ENCODE measurements at regions not wholly inside any gene's neighbourhood (a gene's known extent, or its start where the extent isn't known, plus 50 kb on each side); places are given as distances from the start of the nearest gene placed in this dataset.

DNA sequence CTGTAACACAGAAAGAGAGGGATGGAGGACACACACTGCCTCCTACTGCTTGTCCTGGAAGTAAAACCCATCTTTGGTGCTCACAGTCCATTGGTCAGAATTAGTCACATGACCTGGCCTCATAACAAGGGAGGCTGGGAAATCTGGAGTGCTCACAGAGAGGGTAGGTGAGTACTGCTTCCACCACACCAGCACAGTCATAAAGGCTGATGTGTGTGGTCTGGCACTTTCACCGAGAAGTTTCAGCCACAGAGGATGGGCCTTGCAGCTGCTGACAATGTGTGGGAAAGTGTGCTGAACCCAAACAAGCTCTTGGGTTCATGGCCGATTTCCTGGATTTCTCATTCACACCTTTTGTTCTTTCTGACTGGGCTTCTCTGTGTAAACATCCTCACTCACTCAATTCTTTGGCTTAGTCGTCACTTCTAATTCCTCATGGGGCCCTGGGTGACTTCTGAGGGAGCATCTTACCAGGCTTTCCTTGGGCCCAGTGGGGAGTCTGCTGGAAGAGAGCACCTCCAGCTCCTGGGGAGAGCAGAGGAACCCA, 100.7 kb downstream of the ASB7 start:
- peak; percentile 78 for DNase-seq (ENCODE audit: low read depth)

DNA sequence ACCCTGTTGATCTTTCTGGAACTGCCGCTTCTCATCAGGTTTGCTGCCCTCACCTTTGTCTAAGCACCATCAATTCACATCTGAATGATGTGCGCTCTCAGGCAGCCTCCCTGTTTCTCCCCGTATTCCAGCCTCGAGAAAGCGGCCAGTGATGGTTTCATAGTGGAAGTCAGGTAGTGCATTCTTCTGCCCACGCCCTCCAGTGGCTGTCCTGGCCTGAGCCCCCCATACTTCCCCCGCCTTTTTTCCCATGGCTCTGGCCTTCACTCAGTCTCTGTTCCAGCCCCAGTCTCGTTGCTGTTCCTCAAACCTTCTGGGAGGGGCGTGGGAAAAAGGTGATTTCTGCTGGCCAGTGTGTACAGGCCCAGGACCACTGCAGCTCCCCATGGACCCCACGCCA, 101.3 kb downstream of the ASB7 start:
- no peak for DNase-seq (ENCODE audit: low read depth)

DNA sequence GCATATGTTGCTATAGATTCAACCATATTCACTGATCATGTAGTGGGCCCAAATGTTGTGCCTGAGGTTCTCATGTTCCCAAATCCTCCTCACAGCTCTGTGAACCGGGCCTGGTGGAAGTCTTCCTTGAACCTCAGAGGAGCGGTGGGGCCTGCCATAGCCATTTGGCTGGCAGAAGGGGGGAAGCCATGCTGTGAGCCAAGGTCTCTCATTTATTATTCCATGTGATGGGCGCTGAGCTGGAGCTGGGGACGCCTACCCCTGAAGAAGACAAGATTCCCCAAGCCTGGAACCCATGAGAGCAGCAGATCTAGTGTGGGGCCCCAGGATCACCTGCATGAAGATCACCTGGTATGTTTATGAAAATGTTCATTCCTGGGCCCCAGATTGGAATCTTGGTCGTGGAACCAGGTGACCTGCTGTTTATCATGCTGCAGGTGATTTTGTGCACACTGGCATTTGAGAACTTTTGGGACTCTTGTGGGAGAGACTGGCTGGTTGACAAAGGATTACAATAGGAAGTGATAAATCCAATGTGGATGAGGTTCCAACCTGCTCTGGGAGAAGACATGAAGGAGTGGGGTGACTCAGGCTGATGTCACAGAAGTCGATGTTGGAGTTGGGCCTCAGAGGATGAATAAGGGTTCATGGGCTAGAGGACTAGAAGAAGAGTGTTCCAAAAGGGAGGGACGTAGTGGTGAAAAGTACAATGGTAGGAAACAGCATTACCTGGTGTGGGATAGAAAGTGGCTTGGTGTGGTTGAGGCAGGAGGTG, 102.1 kb downstream of the ASB7 start:
- DNase-seq (ENCODE audit: low read depth): peak; percentile 80

- no peak for DNase-seq (ENCODE audit: low read depth)
These were observed 102.7 kb downstream of the ASB7 start for GRCh38 chr15:100705065-100705464.

DNA sequence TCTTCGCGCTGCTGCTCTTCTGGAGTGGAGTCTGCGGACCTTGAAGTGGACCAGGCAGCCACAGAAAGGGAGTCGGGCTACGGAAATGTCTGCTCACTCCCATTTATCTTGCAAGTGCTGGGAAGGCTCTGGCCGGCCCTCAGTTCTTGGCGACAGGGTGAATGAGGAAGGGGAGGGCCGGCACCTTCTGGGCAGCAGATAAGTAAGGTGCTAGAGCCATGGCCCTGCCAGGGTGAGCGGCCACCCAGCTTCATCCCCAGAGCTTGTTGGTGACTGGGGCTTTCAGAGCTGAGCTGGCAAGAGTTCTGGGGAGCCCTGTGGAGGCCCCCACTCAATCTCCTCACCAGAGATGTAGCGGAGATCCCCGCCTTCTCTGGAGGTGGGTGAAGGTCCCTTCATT, 103.5 kb downstream of the ASB7 start:
- DNase-seq (ENCODE audit: low read depth): no peak

DNA sequence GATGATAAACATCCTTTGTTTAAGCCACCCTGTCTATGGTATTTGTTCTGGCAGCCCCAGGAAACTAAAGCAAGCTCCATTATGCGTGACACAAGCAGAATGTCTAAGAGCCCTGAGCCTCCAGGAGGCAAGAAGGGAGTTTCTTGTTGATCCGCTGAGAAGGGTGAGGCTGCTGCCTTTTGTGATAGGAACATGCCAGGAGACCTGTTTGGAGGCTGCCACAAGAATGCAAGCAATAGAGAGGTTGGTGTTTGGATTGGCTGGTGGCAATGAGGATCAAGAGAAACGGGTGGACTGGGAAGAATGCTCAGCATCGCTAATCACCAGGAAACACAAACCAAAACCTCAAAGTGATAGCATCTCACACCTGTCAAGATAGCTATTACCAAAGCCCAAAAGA, 104.8 kb downstream of the ASB7 start:
- no peak for DNase-seq (ENCODE audit: low read depth)

DNA sequence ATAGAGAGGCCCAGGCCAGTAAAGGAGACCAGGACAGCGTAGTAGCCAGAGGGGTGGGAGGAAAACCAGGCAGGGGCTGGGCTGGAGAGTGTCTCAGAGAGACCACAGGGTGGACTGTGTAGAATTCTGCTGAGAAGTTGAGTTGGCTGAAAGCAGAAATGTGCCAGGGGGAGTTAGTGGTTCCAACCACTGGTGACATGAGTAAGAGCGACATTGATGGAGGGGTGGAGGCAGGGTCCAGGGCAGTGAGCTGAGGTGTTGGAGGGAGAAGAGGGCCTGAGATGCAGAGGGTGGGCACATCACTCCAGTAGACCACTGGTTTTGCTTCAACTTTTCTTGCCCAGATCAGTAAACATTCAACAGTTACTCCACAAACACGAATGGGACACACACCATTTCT, 106.5 kb downstream of the ASB7 start:
- no peak for DNase-seq (ENCODE audit: low read depth)

DNA sequence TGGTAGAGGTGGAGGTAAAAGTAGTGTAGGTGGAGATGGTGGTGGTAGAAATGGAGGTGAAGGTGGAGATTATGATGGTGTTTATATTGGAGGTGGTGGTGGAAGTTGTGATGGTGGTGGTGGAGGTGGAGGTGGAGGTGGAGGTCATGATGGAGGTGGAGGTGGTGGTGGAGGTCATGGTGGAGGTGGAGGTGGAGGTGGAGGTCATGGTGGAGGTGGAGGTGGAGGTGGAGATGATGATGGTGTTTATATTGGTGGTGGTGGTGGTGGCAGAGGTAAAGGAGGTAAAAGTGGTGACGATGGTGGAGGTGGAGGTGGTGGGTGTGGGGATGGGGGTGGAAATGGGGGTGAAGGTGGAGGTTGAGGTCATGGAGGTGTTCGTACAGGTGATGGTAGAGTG, 107.8 kb downstream of the ASB7 start:
- DNase-seq (ENCODE audit: low read depth): no peak

DNA sequence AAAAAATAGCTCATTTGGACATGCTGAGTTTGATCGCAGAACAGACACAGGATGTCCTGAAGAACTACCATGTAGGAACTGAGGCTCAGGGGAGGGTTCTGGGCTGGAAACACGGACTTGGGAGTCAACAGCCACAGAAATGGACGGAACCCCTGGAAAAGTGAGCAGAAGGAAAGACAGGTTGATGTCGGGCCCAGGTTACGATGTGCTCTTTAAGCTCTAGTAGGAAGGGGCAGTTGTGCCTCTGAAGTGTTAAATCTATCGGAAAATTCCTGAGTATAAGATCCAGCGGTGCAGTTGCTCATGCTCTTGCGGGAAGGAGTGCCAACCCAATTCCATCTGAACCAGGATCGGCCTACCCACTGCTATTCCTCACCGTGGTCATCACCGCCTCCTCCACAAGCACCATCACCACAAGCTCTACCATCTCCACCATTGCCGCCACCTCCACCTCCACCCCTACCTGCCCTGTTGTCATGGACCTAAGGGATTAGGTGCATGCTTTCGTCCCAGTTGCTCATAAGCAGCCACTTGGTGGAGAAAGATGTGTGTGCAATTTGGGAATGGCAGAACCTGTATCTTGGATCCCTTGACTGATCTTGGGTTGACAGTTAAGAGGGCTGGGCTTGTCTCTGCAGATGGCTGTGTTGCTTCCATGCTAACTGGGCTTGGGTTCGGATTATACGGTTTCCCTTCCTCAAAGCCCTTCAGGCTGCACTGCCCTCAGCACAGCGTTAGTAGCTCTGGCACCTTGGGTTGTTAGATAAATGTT, 108.5 kb downstream of the ASB7 start:
- no peak for DNase-seq (ENCODE audit: low read depth)

DNA sequence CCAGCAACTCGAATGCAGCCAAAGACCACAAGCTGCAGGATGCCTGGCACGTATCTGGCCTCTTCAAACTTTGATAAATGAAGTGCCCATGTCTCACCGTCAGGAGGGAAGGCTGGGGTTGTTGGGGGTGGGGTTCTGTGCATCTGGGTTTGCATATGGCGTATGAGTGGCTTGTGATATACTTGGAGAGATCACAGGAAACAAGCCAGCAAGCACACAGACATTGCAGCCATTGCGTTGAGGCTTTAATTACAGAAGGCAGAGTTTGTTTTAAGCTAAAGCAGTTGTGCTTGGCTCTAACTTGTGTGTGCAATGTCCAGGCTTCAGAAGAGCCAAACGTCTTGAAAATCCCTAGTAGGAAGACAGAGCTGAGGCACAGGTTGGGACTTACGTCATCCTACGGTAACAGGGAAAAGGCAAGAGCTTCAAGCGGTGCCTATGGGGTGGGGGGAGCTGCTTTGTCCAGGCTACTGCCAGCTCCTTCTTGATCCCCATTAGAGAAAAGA, 109.2 kb downstream of the ASB7 start:
- DNase-seq (ENCODE audit: low read depth): no peak

DNA sequence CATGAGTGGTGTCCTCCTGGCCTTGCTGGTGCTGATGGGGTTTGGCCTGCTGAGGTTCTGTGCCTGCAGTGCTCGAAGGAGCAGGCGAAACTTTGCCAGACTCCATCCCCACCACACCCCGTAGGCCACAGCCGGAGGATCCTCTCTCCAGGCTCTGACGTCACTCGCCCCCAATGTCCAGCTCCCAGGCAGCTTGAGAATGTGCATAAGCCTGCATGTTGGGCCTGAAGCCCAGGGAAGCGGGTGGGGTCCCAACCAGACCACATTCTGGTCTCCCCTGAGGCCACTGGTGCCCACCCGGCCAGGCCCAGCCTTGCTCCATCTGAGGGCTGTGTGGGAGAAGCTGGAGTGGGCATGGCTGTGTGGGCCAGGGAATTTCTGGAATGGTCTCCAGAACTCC, 109.8 kb downstream of the ASB7 start:
- peak; percentile 48 for DNase-seq (ENCODE audit: low read depth)

- peak; percentile 89 for DNase-seq (ENCODE audit: low read depth)
These were observed 110.9 kb downstream of the ASB7 start for GRCh38 chr15:100713163-100713867.

- DNase-seq (ENCODE audit: low read depth): no peak
These were observed 111.8 kb downstream of the ASB7 start for GRCh38 chr15:100714034-100714748.

DNA sequence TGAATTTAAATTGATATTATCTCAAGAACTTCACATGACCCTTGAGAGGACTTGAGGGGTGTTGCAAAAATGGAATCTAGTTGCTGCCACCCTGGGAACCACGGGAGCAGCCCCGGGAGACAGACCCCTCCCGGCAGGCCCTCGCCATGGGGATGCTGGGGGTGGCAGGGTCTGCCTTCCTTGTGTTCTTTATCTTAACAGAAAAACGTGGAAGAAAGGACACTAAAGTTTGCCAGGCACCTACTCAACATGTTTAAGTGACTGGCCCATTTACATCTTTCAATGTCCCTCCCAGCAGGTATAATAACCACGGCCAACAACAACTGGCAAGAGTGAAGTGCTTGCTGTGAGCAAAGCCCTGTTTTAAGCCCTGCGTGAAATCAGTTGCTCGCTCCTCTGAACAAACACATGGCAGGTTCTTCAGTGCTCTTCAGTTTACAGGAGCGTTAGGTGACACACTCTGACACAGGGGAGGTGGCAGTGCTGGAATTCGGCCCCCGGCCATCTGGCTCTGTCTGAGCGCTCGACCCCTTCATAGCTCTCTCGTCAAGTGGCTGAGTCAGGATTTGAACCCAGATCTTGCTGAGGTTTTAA, 112.5 kb downstream of the ASB7 start:
- no peak for DNase-seq (ENCODE audit: low read depth)

- no peak for DNase-seq (ENCODE audit: low read depth)
These were observed 113.4 kb downstream of the ASB7 start for GRCh38 chr15:100715571-100716455.

DNA sequence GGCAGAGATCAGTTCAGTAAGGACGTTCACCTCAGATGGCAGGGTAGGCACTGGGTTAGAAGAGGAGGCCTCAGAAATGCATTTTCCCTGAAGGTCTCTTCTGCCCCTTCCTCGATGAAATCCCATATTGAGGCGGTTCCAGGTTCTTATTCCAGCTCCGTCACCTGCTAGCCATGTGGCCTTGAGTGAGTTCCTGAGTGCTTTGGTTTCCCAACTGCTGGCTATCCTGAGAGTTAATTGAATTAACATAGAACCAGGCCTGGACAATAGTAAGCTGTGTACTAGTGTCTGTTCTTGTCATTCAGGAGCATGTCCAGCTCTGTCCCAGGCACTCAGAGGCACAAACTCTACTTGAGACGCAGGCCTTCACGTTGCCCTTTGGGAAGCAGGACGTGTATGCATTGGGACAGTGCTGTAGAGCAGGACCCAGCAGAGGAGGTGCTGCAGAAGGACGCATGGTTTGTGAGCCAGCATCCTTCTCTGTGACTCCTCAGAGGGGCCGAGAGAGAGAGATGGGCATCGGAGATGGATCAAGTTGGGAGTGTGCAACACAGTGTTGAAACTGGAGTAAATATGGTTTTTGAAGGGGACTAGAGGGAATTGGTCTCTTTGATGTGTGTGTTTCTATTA, 114.2 kb downstream of the ASB7 start:
- no peak for DNase-seq (ENCODE audit: low read depth)

- DNase-seq (ENCODE audit: low read depth): no peak
These were observed 115.2 kb downstream of the ASB7 start for GRCh38 chr15:100717596-100717995.

DNA sequence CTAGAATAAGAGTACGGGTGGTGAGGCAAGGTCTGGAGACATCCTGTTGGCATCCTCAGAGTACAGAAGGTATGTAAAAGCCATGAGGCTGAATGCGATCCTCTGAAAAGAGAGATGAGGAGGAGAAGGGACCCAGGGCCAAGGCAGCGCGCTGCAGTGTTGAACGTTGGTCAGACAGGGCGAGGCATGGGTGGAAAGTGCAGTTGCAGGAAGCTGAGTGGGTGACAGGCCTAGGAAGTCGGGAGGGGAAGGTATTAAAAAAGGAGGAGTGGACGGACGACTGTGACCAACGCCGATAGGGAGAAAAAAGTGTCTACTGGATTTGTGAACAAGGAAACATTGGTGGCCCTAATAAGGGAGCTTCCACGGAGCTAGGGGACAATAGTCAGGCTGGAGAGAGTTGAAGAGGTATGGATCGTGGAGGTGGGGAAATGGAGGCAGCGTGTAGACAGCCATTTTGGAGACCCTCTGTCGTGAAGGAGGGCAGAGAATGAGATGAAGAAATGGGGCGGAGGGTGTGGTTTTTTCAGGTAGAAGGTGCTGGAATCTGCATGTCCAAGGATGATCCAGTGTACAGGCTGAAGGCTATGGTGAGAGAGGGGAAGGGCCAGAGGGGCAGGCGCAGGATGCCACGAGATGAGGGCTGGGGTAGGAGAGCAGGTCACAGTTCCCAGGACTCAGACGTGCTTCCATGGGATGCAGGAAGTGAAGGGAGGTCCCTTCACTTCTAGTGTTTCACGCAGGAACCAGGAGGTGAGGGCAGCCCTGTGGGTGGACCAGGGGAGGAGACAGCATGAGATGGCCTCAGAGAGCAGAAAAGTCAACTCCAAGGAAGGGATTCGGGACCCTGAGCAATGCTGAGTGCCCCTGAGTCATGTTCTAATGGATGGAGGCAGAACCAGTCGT, 115.9 kb downstream of the ASB7 start:
- DNase-seq (ENCODE audit: low read depth): no peak
